ENCODE measurements at regions not wholly inside any gene's neighbourhood (a gene's known extent, or its start where the extent isn't known, plus 50 kb on each side); places are given as distances from the start of the nearest gene placed in this dataset.

DNA sequence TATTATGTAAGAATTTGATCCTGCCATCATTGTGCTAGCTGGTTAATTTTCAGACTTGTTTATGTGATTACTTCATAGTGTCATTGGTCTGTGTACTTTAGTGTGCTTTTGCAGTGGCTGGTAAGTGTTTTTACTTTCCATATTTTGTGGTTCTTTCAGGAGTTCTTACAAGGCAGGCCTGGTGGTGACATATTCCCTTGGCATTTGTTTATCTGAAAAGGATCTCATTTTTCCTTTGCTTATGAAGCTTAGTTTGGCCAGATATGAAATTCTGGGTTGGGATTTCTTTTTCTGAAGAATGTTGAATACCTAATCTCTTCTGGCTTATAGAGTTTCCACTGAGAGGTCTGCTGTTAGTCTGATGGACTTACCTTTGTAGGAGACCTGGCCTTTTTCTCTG is 72.8 kb upstream of the MC4R start:
- TF ChIP-seq, protein P1, sequence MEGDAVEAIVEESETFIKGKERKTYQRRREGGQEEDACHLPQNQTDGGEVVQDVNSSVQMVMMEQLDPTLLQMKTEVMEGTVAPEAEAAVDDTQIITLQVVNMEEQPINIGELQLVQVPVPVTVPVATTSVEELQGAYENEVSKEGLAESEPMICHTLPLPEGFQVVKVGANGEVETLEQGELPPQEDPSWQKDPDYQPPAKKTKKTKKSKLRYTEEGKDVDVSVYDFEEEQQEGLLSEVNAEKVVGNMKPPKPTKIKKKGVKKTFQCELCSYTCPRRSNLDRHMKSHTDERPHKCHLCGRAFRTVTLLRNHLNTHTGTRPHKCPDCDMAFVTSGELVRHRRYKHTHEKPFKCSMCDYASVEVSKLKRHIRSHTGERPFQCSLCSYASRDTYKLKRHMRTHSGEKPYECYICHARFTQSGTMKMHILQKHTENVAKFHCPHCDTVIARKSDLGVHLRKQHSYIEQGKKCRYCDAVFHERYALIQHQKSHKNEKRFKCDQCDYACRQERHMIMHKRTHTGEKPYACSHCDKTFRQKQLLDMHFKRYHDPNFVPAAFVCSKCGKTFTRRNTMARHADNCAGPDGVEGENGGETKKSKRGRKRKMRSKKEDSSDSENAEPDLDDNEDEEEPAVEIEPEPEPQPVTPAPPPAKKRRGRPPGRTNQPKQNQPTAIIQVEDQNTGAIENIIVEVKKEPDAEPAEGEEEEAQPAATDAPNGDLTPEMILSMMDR (IDR thresholded peaks at IDR 0.05; ENCODE audit: extremely low read depth, missing control alignments) = no peak
- no peak for DNase-seq (ENCODE audit: low spot score)

DNA sequence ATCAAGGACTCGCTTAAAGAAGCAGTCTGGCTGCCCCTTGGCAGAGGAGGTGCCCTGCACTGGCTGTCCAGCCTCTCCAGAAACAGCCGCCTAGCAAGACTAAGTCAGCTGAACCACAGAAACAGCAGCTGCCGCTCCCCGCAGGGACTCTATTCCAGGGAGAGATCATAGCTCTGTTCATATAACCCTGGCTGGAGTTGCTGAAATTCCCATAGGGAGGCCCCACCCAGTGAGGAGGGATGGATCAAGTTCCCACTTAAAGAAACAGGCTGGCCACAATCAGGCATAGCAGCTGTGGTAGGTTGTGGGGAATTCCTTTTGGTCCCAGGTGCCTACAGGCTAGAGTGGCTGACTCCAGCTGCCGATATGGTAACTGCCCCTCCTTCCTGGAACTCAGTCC is 74.2 kb upstream of the MC4R start:
- DNase-seq (ENCODE audit: low spot score) = no peak
- TF ChIP-seq, protein P1 (IDR thresholded peaks at IDR 0.05; ENCODE audit: extremely low read depth, missing control alignments) = no peak

GRCh38 chr18:60448487-60449267 is 76.1 kb upstream of the MC4R start:
- no peak for DNase-seq (ENCODE audit: low spot score)
- TF ChIP-seq, protein P1 (IDR thresholded peaks at IDR 0.05; ENCODE audit: extremely low read depth, missing control alignments) = no peak

GRCh38 chr18:60452421-60452820 is 79.8 kb upstream of the MC4R start:
- TF ChIP-seq, protein P1 (IDR thresholded peaks at IDR 0.05; ENCODE audit: extremely low read depth, missing control alignments) = no peak
- no peak for DNase-seq (ENCODE audit: low spot score)

GRCh38 chr18:60466677-60467076 is 94.1 kb upstream of the MC4R start:
- TF ChIP-seq, protein P1 (IDR thresholded peaks at IDR 0.05; ENCODE audit: extremely low read depth, missing control alignments) = no peak

GRCh38 chr18:60469387-60470100 is 97.0 kb upstream of the MC4R start:
- no peak for DNase-seq (ENCODE audit: low spot score)
- TF ChIP-seq, protein P1 (IDR thresholded peaks at IDR 0.05; ENCODE audit: extremely low read depth, missing control alignments) = no peak

More at GRCh38 chr18:60466677-60467076, 94.1 kb upstream of the MC4R start:
- DNase-seq (ENCODE audit: low spot score) = no peak

DNA sequence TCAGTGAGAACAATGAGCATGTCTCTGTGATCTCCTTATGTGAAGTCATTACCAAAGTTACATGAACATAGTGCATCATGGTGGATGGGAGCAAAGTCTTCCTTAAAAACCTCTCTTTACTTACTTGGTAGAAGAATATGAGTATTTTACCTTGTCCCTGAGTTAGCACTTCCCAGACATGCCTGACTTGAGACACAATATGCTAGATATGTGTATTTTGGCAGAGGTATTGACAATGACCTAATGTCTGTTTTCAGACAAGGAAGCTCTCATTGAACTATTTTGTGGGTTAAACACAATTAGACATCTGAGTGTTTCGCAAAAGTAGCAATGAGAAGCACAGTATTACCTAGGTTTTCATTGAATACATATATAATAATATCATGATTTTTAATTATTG is 99.1 kb upstream of the MC4R start:
- TF ChIP-seq, protein P1 (IDR thresholded peaks at IDR 0.05; ENCODE audit: extremely low read depth, missing control alignments) = no peak
- no peak for DNase-seq (ENCODE audit: low spot score)

Data from GM20000 (cell line).